Activated T-helper 17 cell treated with anti-CD3 and anti-CD28 coated beads, Interleukin-2, amount 50 U/mL, for 72 hours (primary cell): ENCODE measurements at regions not wholly inside any gene's neighbourhood (a gene's known extent, or its start where the extent isn't known, plus 50 kb on each side); places are given as distances from the start of the nearest gene placed in this dataset.

ENCODE experiments used
- ATAC-seq: fragments of 150-1000 bp; cut with Tn5 transposase; replicated peaks from 2 replicates; pipeline ENCODE4 v1.10.0; 2021; ENCODE audit warnings: mild to moderate bottlenecking, moderate library complexity
- H3K27ac Mint-ChIP-seq: one replicate; pipeline ENCODE4 v1.8.0; 2022; ENCODE audit warnings: mixed read lengths
- H3K27me3 Mint-ChIP-seq: one replicate; pipeline ENCODE4 v1.8.0; 2022; ENCODE audit warnings: mixed read lengths
- H3K36me3 Mint-ChIP-seq: one replicate; pipeline ENCODE4 v1.8.0; 2022; ENCODE audit warnings: low read depth, mild to moderate bottlenecking, mixed read lengths
- H3K4me1 Mint-ChIP-seq: one replicate; pipeline ENCODE4 v1.8.0; 2022; ENCODE audit warnings: mixed read lengths
- H3K4me3 Mint-ChIP-seq: one replicate; pipeline ENCODE4 v1.8.0; 2022; ENCODE audit warnings: mild to moderate bottlenecking, mixed read lengths
- H3K9me3 Mint-ChIP-seq: one replicate; pipeline ENCODE4 v1.8.0; 2022; ENCODE audit warnings: mixed read lengths

DNA sequence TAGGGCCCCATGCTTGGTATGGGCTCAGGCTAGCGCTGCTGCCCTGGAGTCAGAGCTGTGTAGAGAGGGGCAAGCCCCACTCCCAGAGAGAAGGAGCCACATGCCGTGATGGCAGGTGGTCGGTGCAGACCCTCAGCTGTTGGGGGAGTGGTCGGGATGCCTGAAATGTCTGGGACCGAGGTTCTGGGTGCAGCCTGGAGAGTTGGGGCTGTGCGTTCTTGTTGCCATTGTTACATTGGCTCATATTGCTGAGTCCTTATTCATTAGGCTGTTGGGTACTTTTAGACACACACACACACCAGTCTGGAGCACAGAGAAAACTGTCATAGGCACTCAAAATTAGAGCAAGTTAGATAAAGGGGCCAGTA, 83.9 kb downstream of the UNC5CL start:
- Mint-ChIP-seq H3K9me3 (no peaks in the 10 kb centered on the region), H3K4me1 (no peaks in the 10 kb centered on the region), H3K27ac (no peak overlapping the region), H3K36me3 (no peaks in the 10 kb centered on the region), H3K27me3 (peaks cover 14% of the 10 kb centered on the region), H3K4me3 (no peak overlapping the region)
- no peak for ATAC-seq

DNA sequence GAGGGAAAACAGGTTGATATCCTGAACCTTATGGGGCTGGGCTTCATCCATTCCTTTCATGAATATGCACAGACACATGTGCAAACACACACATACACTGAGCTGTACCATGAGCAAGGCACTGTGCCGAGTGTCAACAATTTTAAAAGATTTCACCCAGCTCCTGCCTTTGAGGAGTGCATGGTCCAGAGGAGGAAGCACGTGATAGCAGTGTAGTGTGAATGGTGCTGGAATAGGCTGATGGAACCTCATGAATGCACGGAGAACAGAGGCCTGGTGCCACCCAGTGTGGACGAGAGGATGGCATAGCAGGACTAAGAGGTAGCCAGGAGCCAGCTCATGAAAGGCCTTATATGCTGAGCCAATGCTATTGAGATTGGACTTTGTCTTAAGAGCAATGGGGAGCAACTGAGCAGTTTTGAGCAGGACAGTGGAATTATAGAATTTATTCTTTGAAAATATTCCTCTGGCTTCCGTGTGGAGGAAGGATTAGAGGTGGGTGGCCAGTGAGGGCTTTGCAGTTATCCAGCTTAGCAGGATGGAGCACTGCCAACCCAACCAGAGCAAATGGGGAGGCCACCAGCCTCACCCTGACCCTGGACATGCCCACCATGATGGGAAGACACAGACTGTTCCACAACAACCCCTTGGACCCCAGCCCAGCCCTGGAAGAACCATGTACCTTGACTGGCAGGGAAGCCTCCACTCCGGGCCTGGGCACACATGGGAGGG, 84.4 kb downstream of the UNC5CL start:
- H3K36me3 Mint-ChIP-seq: no peaks in the 10 kb centered on the region
- H3K4me1 Mint-ChIP-seq: no peaks in the 10 kb centered on the region
- H3K9me3 Mint-ChIP-seq: no peaks in the 10 kb centered on the region
- no peak overlapping the region for H3K27ac Mint-ChIP-seq
- no peak for ATAC-seq
- no peak overlapping the region for H3K4me3 Mint-ChIP-seq
- H3K27me3 Mint-ChIP-seq: peaks cover 14% of the 10 kb centered on the region

DNA sequence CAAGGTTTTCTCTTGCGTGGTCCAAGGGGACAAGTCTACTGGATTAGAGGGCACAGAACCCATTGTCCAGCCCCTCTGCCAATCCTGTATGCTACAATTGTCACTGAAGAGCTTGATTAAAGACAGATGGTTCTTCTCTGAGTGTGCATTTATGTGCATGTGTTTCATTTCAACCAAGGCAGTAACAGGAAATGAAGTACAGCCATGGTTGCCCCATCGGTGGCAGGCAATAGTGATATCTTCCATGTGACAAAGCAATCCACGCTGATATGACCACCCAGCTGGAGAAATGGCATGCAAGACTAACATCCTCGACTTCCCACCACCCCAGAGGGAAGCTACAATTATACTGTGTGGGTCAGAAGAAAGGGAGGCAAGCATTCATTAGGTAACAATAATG, 85.5 kb downstream of the UNC5CL start:
- H3K27me3 Mint-ChIP-seq: peaks cover 19% of the 10 kb centered on the region
- H3K4me3 Mint-ChIP-seq: no peak overlapping the region
- H3K36me3 Mint-ChIP-seq: no peaks in the 10 kb centered on the region

DNA sequence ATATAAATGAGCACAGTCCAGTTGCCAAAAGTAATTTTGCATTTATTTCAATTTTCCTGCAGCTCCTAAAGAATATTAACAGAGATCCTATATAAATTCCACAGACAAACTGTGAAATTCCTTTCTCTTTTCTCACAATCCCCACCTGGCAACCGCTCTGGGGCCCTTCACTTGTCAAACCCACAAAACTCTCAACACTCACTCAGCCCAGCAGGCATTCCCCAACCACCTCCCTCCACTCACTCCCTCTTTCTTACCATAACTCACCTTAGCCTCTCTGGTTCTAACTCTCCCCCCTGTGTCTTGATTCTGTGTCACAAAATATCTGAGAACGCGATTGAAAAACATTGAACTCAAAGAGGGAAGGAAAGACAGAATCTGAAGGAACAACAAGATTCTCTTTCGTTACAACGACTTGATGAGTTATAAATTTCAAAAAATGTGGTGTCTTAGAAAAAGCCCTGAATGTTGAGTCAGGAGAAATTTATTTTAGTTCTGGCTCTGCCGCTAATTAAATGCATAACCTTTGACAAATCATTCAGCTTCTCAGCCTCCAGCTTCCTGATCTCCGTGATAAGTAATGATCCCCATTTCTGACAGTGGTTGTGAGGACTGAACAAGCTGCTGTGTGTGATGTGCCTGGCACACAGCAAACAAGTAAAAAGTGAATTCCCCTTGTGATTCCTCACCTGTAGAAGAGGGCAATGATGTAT, 87.9 kb downstream of the UNC5CL start:
- H3K9me3 Mint-ChIP-seq: no peaks in the 10 kb centered on the region
- H3K4me1 Mint-ChIP-seq: no peaks in the 10 kb centered on the region
- H3K4me3 Mint-ChIP-seq: no peak overlapping the region
- no peaks in the 10 kb centered on the region for H3K36me3 Mint-ChIP-seq
- H3K27me3 Mint-ChIP-seq: peaks cover 19% of the 10 kb centered on the region
- no peak overlapping the region for H3K27ac Mint-ChIP-seq
- no peak for ATAC-seq

More for the DNA sequence above, 85.5 kb downstream of the UNC5CL start:
- Mint-ChIP-seq H3K27ac (no peak overlapping the region), H3K9me3 (no peaks in the 10 kb centered on the region), H3K4me1 (no peaks in the 10 kb centered on the region)
- ATAC-seq: no peak

DNA sequence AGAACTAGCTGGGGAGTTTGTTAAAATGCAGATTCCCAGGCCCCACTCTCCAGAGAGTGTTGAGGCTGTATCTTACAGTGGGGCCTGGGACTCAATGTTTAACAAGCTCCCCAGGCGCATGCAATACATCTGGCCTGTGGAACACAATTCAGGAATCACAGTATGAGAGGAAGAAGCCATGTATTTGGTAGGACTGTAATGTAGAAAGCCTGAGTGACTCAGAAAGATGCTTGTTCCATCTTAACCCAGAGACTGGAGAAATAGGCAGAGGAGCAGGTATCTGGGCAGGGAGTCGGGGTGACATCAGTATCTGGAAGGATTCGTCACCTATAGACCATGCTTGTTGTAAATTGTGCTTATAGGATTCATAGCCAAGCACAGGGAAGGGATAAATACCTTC, 90.5 kb downstream of the UNC5CL start:
- ATAC-seq: peak; percentile 16
- no peak overlapping the region for H3K4me3 Mint-ChIP-seq
- no peaks in the 10 kb centered on the region for H3K4me1 Mint-ChIP-seq
- no peaks in the 10 kb centered on the region for H3K9me3 Mint-ChIP-seq
- H3K27me3 Mint-ChIP-seq: peaks cover 17% of the 10 kb centered on the region
- no peaks in the 10 kb centered on the region for H3K36me3 Mint-ChIP-seq
- H3K27ac Mint-ChIP-seq: no peak overlapping the region

DNA sequence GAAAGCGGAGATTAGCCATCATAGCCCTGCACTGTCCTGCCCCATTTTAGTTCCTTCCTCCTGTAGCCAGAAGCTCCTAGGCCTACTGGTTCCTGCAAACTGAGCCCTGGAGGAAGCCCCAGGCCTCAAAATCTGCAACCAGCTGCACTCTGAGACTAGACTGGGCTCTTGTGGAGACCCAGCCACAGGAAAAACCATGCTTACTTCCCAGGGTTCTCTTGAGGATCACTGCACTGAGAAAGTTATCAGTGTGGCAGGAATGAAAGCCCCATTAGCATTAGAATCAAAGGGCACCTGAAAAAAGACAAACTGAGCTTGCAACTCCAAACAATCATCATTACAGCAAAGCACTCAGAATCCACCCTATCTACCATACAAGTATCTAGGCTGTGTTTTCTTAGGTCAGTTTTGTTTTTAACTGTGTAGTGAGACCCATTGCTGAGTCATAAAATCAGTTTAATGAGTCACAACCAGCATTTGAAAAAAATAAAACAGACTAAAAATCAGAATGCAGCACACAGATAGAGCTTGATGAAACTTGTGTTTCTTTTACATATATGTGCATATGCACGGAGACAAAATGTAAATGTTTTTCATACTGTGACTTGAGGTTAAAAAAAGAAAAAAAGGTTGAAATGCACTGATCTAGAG, 91.0 kb downstream of the UNC5CL start:
- Mint-ChIP-seq H3K27me3 (peaks cover 17% of the 10 kb centered on the region), H3K4me1 (no peaks in the 10 kb centered on the region), H3K4me3 (no peak overlapping the region), H3K27ac (no peak overlapping the region), H3K36me3 (no peaks in the 10 kb centered on the region), H3K9me3 (no peaks in the 10 kb centered on the region)
- peak; percentile 85 for ATAC-seq

DNA sequence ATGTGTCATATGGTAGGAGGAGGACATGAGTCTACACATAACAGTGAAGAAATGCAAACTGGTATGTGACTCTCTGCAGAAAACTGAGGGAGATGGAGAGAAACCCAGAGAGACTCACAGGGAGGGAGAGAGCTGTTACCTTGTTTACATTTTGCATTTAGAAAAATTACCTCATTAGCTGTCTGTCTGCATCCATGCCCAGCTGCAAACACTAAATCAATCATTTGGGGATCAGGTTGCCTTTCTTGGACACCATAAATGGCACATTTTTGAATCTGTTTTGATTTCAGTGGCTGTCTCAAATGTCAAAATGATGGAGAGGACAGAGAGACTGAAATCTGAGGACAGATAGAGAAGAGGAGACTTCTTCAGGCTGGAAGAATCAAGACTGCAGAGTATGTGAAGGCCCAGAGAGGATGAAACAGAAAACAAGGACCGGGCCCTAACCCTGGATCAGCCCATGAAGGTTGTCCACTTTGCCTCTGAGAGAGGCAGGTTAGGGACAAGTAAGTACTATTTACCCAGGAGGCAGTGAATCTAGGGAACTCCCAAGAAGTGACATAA, 92.2 kb downstream of the UNC5CL start:
- Mint-ChIP-seq H3K27ac (peak overlapping the region; percentile 1), H3K36me3 (no peaks in the 10 kb centered on the region), H3K27me3 (peaks cover 21% of the 10 kb centered on the region), H3K4me3 (no peak overlapping the region), H3K9me3 (no peaks in the 10 kb centered on the region), H3K4me1 (no peaks in the 10 kb centered on the region)
- ATAC-seq: no peak

DNA sequence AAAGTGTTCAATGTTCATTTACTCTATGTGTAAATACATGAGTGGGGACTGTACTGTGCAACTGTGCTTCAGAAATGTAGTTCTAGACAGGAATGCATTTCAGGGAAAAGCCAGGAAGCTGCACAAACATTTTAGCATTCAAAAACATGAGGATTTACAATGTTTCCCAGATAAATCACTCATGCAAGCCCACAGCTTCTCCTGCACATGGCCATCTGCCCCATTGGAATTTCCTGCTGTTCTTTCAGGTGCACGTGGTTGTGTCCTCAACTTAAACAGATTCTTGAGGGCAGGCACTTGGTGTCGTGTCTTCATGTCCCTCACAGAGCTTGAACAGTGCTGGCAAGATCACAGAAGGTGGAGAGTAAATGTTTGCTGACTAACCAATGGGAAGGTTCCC, 101.5 kb downstream of the UNC5CL start:
- H3K4me1 Mint-ChIP-seq: no peaks in the 10 kb centered on the region
- H3K4me3 Mint-ChIP-seq: no peak overlapping the region
- peaks cover 35% of the 10 kb centered on the region for H3K27me3 Mint-ChIP-seq
- no peaks in the 10 kb centered on the region for H3K36me3 Mint-ChIP-seq
- peaks cover 3% of the 10 kb centered on the region for H3K9me3 Mint-ChIP-seq
- no peak overlapping the region for H3K27ac Mint-ChIP-seq
- no peak for ATAC-seq

DNA sequence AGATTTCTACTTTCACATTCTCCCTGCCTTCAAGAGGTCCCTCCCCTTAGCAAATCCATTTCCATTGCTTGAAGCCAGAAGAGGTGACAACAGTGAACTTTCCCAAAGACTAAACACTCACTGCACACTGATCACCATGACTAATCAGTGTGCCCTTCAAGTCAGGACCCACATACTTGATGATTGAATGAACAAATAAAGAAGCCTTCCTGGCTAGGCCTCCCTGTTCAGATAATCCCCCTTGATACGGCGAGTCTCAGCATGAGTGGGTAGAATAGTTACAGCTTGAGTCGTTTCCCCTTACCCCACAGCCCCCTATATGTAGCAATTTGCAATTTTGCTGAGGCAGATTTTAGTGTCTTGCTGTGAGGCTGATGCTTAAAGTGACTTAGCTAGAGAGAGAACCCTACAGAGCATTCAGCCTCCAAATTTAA, 102.2 kb downstream of the UNC5CL start:
- no peaks in the 10 kb centered on the region for H3K4me1 Mint-ChIP-seq
- no peak for ATAC-seq
- no peak overlapping the region for H3K4me3 Mint-ChIP-seq
- H3K9me3 Mint-ChIP-seq: peaks cover 3% of the 10 kb centered on the region
- peaks cover 32% of the 10 kb centered on the region for H3K27me3 Mint-ChIP-seq
- H3K36me3 Mint-ChIP-seq: no peaks in the 10 kb centered on the region
- no peak overlapping the region for H3K27ac Mint-ChIP-seq

DNA sequence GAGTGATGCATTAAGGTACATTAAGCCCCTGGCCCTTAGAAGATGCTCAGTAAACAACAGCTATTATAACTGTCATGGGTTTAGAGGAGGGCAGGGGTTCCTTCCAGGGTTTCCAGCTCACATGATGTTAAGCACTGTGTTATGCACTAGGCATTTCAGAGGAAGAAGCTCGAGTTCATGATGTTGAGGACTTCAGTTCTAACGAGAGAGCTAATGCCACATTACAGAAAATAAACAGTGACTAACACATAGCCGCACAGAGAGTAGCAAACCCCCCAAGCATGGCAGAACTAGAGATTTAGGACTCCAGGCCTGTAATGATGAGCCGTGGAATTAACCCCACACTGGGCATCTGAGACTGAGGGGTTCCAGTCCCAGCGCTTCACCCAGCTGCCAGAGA, 105.2 kb downstream of the UNC5CL start:
- Mint-ChIP-seq H3K36me3 (no peaks in the 10 kb centered on the region), H3K27ac (no peak overlapping the region), H3K4me1 (no peaks in the 10 kb centered on the region), H3K27me3 (peaks cover 14% of the 10 kb centered on the region), H3K4me3 (no peak overlapping the region), H3K9me3 (no peaks in the 10 kb centered on the region)
- ATAC-seq: no peak

DNA sequence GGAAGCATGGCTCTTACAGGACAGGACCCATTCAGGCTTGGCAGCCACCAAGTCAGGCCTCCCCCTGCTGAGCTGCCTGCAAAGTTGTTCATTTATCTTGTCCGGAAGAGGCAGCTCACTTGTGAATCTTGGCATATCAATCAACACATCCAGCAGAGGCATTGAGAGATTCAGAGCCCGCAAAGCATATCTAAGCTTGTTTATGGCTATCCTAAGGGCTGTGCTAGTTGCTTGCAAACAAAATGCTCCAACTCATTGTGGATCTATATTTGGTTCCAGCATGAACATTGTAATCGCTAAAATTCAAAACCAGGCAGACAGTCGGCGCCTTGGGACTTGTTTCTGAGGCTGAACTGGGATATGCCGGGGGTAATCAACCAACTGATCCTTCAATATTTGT, 106.1 kb downstream of the UNC5CL start:
- no peak overlapping the region for H3K27ac Mint-ChIP-seq

DNA sequence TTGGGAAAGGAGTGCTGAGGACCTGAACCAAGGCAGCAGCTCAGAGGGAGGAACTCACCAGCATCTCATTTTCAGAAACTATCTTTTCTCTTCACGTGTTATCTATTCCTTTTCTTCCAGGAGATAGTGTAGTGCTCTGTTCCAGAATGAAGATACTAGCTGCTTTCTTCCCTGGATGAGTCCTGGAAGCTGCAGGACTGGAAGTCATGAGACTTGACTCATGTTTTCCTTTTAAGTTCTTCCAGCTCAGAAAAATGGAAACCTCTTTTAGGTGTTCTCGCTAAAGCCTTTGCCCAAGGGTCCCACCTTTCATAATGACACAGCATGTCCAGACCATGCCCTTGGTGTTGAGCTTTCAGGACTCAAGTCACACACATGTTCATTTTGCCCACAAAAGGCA, 106.7 kb downstream of the UNC5CL start:
- H3K4me1 Mint-ChIP-seq: no peaks in the 10 kb centered on the region
- ATAC-seq: no peak

More for the DNA sequence above, 106.1 kb downstream of the UNC5CL start:
- H3K4me3 Mint-ChIP-seq: no peak overlapping the region
- H3K27me3 Mint-ChIP-seq: peaks cover 13% of the 10 kb centered on the region
- H3K9me3 Mint-ChIP-seq: no peaks in the 10 kb centered on the region
- no peaks in the 10 kb centered on the region for H3K36me3 Mint-ChIP-seq
- no peaks in the 10 kb centered on the region for H3K4me1 Mint-ChIP-seq
- no peak for ATAC-seq

DNA sequence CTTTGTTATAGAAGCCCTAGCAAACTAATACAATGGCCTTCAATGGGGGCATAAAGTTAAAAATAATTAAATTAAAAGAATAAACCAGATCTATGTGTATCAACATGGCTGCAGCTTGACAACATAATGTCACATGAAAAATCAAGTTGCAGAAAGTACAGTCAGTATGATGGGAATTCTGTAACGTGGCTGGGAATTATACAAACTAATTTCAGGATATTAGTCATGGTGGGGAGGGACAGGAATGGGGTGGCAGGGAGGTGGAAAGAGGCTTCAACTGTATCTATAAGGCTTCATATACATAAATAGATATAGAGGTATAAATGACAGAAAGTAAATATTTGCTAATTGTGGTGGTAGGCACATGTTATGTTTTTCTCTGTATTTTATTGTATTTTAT, 107.1 kb downstream of the UNC5CL start:
- H3K9me3 Mint-ChIP-seq: no peaks in the 10 kb centered on the region
- H3K36me3 Mint-ChIP-seq: no peaks in the 10 kb centered on the region
- no peak overlapping the region for H3K4me3 Mint-ChIP-seq
- H3K27ac Mint-ChIP-seq: no peak overlapping the region
- H3K27me3 Mint-ChIP-seq: peaks cover 13% of the 10 kb centered on the region
- no peak for ATAC-seq
- H3K4me1 Mint-ChIP-seq: no peaks in the 10 kb centered on the region

More for the DNA sequence above, 106.7 kb downstream of the UNC5CL start:
- Mint-ChIP-seq H3K27ac (no peak overlapping the region), H3K9me3 (no peaks in the 10 kb centered on the region), H3K4me3 (no peak overlapping the region), H3K36me3 (no peaks in the 10 kb centered on the region), H3K27me3 (peaks cover 13% of the 10 kb centered on the region)

DNA sequence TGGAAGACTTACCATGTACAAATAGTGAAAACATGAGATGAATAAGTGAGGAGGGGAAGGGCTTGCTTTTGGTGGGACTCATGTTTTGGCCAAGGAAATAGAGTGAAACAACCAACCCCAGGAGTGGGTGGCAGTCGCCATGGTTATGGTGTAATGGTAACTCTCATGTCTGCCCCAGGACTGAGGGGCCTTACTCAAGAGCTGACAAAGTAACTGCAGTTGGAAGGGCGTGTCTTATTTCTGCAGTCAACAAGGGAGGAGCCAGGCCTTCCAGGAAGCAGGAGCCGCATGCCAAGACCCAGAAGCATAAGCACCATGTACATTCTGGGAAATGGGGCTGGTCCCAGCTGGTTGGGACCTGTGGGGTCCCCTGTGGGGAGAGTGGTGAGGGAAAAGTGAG, 108.5 kb downstream of the UNC5CL start:
- Mint-ChIP-seq H3K4me3 (no peak overlapping the region), H3K27me3 (peaks cover 12% of the 10 kb centered on the region), H3K36me3 (no peaks in the 10 kb centered on the region), H3K27ac (no peak overlapping the region), H3K4me1 (no peaks in the 10 kb centered on the region), H3K9me3 (no peaks in the 10 kb centered on the region)
- ATAC-seq: no peak

DNA sequence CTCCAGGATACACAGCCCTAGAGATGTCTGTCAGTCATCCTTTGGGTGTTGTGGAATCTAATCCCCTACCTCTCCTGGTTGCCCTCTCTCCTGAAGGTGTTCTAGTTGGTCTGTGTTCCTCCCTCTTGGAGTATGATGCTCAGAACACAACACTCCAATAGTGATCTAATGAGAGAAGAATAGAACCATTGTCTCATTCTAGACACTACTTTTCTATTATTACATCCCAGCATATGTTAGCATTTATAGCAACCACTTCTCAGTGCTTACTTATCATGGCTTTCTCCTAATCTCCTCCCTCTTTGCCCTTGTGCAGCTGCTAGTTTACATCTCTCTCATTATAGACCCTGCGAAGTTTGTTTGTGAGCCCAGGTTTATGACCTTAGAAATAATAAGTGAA, 109.0 kb downstream of the UNC5CL start:
- no peaks in the 10 kb centered on the region for H3K36me3 Mint-ChIP-seq
- no peaks in the 10 kb centered on the region for H3K9me3 Mint-ChIP-seq
- H3K4me3 Mint-ChIP-seq: no peak overlapping the region
- no peak for ATAC-seq
- peaks cover 16% of the 10 kb centered on the region for H3K27me3 Mint-ChIP-seq
- H3K27ac Mint-ChIP-seq: no peak overlapping the region
- H3K4me1 Mint-ChIP-seq: no peaks in the 10 kb centered on the region
